ENCODE measurements at regions not wholly inside any gene's neighbourhood (a gene's known extent, or its start where the extent isn't known, plus 50 kb on each side); places are given as distances from the start of the nearest gene placed in this dataset.

- no peak for TF ChIP-seq CTCF (conservative IDR thresholded peaks at IDR 0.05; ENCODE audit: low read depth, low read length)
- no peak for TF ChIP-seq EZH2 (IDR thresholded peaks at IDR 0.05; ENCODE audit: low read length, unreplicated experiment)
Observed at GRCh38 chr16:65688301-65688700, 566.4 kb upstream of the CDH11 start.
